Right lobe of liver (tissue), 6 donors: ENCODE measurements at regions not wholly inside any gene's neighbourhood (a gene's known extent, or its start where the extent isn't known, plus 50 kb on each side); places are given as distances from the start of the nearest gene placed in this dataset.
A peak's percentile ranks its signal among the peaks of the same experiment; 100 is the strongest.

Source experiments
- ATAC-seq, 4 donors: fragments of 200-7000 bp; cut with Tn5 transposase; one replicate each; pipeline ENCODE4 v1.9.1; 2020; ENCODE audit warnings: mild to moderate bottlenecking in 4 of 4, moderate library complexity in 4 of 4
- DNase-seq, 3 donors: peaks; one replicate each; pipeline ENCODE4 v3.0.0-alpha.2; 2020
- H3K27ac ChIP-seq, 3 donors: fragments of 200-600 bp; one replicate each; pipeline ENCODE4 v1.8.0; 2022
- H3K27me3 ChIP-seq, 2 donors: fragments of 200-600 bp; one replicate each; pipeline ENCODE4 v1.8.0; 2022
- H3K36me3 ChIP-seq, 4 donors: fragments of 200-600 bp; sonication (generic) in 1 of 4; one replicate each; pipeline versions ENCODE4 v1.5.1 to v1.8.0; 2017 to 2022; ENCODE audit warnings: control low read depth in 1 of 4
- H3K4me1 ChIP-seq, 4 donors: fragments of 200-600 bp; sonication (generic) in 1 of 4; one replicate each; pipeline versions ENCODE4 v1.5.1 to v1.8.0; 2017 to 2022; ENCODE audit warnings: control low read depth in 1 of 4
- H3K4me3 ChIP-seq, 3 donors: fragments of 200-600 bp; one replicate each; pipeline ENCODE4 v1.8.0; 2022
- H3K9me3 ChIP-seq, 4 donors: fragments of 200-600 bp; sonication (generic) in 1 of 4; one replicate each; pipeline versions ENCODE4 v1.5.1 to v1.8.0; 2017 to 2022; ENCODE audit warnings: control low read depth in 1 of 4
- CTCF ChIP-seq, 4 donors: fragments of 200-600 bp in 3 of 4; fragments of 450-650 bp in 1 of 4; IDR thresholded peaks; one replicate each; pipeline versions ENCODE4 v1.5.1 to v1.8.0; 2016 to 2022; ENCODE audit warnings: antibody characterized with exemption in 4 of 4, mild to moderate bottlenecking in 2 of 4
- POLR2A ChIP-seq: fragments of 450-650 bp; IDR thresholded peaks from one replicate; pipeline ENCODE4 v1.6.1; 2017; ENCODE audit warnings: antibody characterized with exemption, mild to moderate bottlenecking
- WGBS: methylation state at CpG from one replicate; pipeline ENCODE4 v1.1.6; 2018; ENCODE audit warnings: low coverage, low lambda C conversion rate; ENCODE audit not compliant: insufficient coverage; ENCODE audit errors: missing lambda C conversion rate; 5-methylcytosine and 5-hydroxymethylcytosine counted together
- intact Hi-C, 2 donors: fragments of 100-400 bp; cut with DNase I; formaldehyde crosslinking; loops; one replicate each; pipeline versions ENCODE4 v1.11.2 to v1.14.1; 2022
- donor health status: DM: no; HTN: yes; CAD: no.
- donor health status: DM: no; HTN: no; CAD: no.
- donor health status: DM: no; HTN: no; CAD: no.
- donor health status: DM: no; HTN: yes; CAD: no.
- donor health status: DM: no; HTN: yes; CAD: no.

GRCh38 chr21:39022466-39022862, 160.8 kb downstream of the PSMG1 start:
- H3K27me3 ChIP-seq = no peaks in the 10 kb centered on the region
- DNase-seq = no peak
- peak overlapping the region in 2 of 3 donors; percentile 13 to 65 for H3K27ac ChIP-seq
- H3K9me3 ChIP-seq = no peaks in the 10 kb centered on the region
- no peak for ATAC-seq
- no peak overlapping the region for H3K4me3 ChIP-seq
- intact Hi-C loops = no loop called here
- H3K36me3 ChIP-seq = no peaks in the 10 kb centered on the region
- 60% methylated on average over 1 of the region's 6 CpGs for WGBS
- H3K4me1 ChIP-seq = peaks cover 0 to 23% (median 3%) of the 10 kb centered on the region in 4 donors
- no peak for TF ChIP-seq CTCF (IDR thresholded peaks at IDR 0.05)

GRCh38 chr21:39022035-39022434, 161.2 kb downstream of the PSMG1 start:
- DNase-seq = no peak
- Histone ChIP-seq H3K4me1 (peaks cover 0 to 23% (median 3%) of the 10 kb centered on the region in 4 donors), H3K27me3 (no peaks in the 10 kb centered on the region), H3K9me3 (no peaks in the 10 kb centered on the region), H3K36me3 (no peaks in the 10 kb centered on the region), H3K27ac (peak overlapping the region in 2 of 3 donors; percentile 33 to 65), H3K4me3 (no peak overlapping the region)
- no peak for ATAC-seq
- TF ChIP-seq CTCF (IDR thresholded peaks at IDR 0.05) (no peak), POLR2A (no peak)
- intact Hi-C loops = no loop called here
- no CpG with 5 or more reads among the region's 14 CpGs for WGBS

GRCh38 chr21:39021478-39021832, 161.8 kb downstream of the PSMG1 start:
- Histone ChIP-seq H3K9me3 (no peaks in the 10 kb centered on the region), H3K27me3 (no peaks in the 10 kb centered on the region), H3K4me1 (peaks cover 0 to 23% (median 3%) of the 10 kb centered on the region in 4 donors), H3K36me3 (no peaks in the 10 kb centered on the region), H3K27ac (peak overlapping the region; percentile 8 to 64 (median 33)), H3K4me3 (no peak overlapping the region)
- ATAC-seq (peak in 2 of 4 donors; percentile 8), DNase-seq (no peak)
- intact Hi-C loops = no loop called here
- 58% methylated on average over 4 of the region's 7 CpGs for WGBS
- TF ChIP-seq CTCF (IDR thresholded peaks at IDR 0.05) = no peak
- TF ChIP-seq POLR2A = no peak

GRCh38 chr21:39020751-39021477, 162.3 kb downstream of the PSMG1 start:
- H3K36me3 ChIP-seq = no peaks in the 10 kb centered on the region
- WGBS = 37% methylated on average over 11 of the region's 17 CpGs
- no peak overlapping the region for H3K4me3 ChIP-seq
- peaks cover 0 to 23% (median 3%) of the 10 kb centered on the region in 4 donors for H3K4me1 ChIP-seq
- DNase-seq (peak in 2 of 3 donors; percentile 70 to 77), ATAC-seq (peak; percentile 72 to 85 (median 82))
- no peaks in the 10 kb centered on the region for H3K9me3 ChIP-seq
- intact Hi-C loops = no loop called here
- H3K27ac ChIP-seq = peak overlapping the region; percentile 8 to 64 (median 37)
- TF ChIP-seq POLR2A = no peak
- no peak for TF ChIP-seq CTCF (IDR thresholded peaks at IDR 0.05)
- no peaks in the 10 kb centered on the region for H3K27me3 ChIP-seq
